ENCODE measurements at regions not wholly inside any gene's neighbourhood (a gene's known extent, or its start where the extent isn't known, plus 50 kb on each side); places are given as distances from the start of the nearest gene placed in this dataset.
"Not testable (repeated sequence)": the region's sequence is repeated elsewhere in the genome, so short reads cannot be mapped to it uniquely, and the experiment has no call there.

GRCh38 chr6:86730772-86731171 is 206.6 kb upstream of the HTR1E start:
- not testable (repeated sequence) for DNase-seq

- DNase-seq = no peak
Observed at GRCh38 chr6:86730216-86730615, 207.1 kb upstream of the HTR1E start.

GRCh38 chr6:86728976-86729375 is 208.4 kb upstream of the HTR1E start:
- DNase-seq = no peak

GRCh38 chr6:86724695-86725094 is 212.6 kb upstream of the HTR1E start:
- DNase-seq = no peak

- no peak for DNase-seq
Observed at GRCh38 chr6:86723729-86724128, 213.6 kb upstream of the HTR1E start.

- DNase-seq = no peak
Observed at GRCh38 chr6:86723151-86723550, 214.2 kb upstream of the HTR1E start.

DNA sequence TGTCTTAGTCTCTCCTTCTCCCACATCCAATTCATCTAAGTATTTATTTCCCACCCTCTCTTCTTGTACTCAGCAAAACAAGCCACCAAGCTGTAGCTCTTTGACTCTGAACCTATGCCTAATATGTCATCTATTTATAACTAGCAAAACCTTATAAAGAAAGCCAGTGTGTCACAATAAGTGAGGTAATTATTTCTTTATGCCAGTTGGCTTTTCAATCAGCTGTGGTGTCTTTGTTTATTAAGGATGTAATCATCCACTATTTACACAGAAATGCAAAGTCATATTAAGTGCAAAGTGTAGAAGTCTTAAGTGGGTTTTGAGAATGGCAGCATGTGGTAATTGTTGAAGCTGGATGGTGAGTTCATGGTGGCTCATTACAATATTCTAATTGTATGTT is 215.2 kb upstream of the HTR1E start:
- DNase-seq = no peak

DNA sequence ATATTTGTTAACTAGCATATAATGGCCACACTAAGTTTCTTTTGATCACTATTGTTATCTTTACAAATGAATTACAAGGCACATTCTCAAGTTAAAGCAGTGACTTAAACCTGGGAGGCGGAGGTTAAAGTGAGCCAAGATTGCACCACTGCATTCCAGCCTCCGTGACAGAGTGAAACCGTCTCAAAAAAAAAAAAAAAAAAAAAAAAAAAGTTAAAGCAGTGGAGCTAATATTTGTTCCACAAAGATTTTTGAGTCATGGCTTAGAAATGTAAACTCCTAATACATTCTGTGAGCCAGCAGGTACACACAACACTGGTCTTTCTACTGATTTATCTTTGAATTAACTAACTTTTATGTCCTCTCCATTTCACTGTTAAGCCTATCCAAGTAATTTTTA is 221.7 kb upstream of the HTR1E start:
- no peak for DNase-seq

- DNase-seq = no peak
Observed at GRCh38 chr6:86712039-86712438, 225.3 kb upstream of the HTR1E start.

GRCh38 chr6:86707545-86708120 is 229.7 kb upstream of the HTR1E start:
- no peak for DNase-seq

DNA sequence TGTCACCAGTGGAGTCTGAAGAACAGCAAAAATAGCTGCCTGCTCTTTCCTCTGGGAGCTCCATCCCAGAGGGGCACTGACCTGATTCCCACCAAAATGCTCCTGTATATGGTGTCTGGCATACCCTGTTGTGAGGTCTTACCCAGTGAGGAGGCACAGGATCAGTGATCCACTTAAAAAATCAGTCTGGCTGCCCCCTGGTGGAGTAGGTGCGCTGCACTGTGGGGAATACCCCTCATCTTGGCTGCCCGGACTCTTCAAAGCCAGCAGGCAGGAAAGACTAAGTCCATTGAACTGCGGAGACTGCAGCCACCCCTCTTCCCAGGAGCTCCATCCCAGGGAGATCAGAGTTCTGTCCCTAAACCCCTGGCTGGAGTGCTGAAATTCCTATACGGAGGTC is 230.9 kb upstream of the HTR1E start:
- no peak for DNase-seq

DNA sequence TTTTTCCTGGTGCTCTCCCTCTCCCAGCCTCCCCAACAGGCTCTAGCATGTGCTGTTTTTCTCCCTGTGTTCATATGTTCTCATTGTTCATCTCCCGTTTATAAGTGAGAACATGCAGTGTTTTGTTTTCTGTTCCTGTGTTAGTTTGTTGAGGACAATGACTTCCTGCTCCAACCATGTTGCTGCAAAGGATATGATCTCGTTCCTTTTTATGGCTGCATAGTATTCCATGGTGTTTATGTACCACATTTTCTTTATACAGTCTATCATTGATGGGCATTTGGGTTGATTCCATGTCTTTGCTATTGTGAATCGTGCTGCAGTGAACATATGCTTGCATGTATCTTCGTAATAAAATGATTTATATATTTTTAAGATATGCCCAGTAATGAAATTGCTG is 236.1 kb upstream of the HTR1E start:
- DNase-seq = not testable (repeated sequence)

- DNase-seq = no peak
Observed at GRCh38 chr6:86686496-86686895, 250.8 kb upstream of the HTR1E start.

DNA sequence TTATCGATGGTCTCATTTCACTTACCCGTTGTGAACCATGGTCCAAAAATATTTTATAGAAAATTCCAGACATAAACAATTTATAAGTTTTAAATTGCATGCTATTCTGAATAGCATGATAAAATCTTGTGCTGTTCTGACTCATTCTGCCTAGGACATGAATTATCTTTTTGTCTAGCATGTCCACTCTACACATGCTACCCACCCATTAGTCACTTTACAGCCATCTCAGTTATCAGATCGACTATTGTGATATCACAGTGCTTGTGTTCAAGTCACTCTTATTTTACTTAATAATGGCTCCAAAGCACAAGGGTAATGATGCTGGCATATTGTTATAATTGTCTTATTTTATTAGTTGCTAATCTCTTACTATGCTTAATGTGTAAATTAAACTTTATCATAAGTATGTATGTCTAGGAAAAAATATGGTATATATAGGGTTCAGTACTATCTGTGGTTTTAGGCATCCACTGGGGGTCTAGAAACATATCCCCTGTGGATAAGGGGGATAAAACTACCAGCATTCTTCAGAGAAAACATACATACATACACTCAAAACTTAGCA is 252.0 kb upstream of the HTR1E start:
- no peak for DNase-seq

- no peak for DNase-seq
Observed at GRCh38 chr6:86683132-86683908, 254.0 kb upstream of the HTR1E start.

DNA sequence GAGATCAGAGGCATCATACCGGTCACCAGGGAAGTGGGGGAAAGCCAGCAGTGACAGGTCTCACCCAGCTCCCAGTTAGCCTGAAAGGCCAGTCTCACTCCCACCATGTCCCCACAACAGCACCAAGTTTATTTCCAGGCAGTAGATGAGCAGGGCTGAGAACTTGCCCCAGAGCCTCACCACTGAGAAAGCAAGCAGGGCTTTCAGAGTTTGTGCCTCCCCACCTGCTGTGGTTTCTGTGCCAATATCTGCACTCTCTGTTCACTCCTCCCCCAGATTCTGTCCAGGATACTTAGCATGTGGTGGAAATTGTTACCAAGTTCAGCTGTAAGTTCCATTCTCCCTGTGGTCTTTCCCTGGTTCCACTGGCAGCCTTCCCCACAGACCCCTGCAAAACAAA is 255.0 kb upstream of the HTR1E start:
- DNase-seq = no peak

GRCh38 chr6:86681140-86681539 is 256.2 kb upstream of the HTR1E start:
- not testable (repeated sequence) for DNase-seq

DNA sequence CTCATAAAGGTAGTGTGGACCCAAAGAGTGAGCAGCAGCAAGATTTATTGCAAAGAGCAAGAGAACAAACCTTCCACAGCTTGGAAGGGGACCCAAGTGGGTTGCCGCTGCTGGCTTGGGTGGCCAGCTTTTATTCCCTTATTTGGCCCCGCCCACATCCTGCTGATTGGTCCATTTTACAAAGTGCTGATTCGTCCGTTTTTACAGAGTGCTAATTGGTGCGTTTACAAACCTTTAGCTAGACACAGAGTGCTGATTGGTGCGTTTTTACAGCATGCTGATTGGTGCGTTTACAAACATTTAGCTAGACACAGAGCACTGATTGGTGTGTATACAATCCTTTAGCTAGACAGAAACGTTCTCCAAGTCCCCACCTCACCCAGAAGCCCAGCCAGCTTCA is 265.2 kb upstream of the HTR1E start:
- not testable (repeated sequence) for DNase-seq

DNA sequence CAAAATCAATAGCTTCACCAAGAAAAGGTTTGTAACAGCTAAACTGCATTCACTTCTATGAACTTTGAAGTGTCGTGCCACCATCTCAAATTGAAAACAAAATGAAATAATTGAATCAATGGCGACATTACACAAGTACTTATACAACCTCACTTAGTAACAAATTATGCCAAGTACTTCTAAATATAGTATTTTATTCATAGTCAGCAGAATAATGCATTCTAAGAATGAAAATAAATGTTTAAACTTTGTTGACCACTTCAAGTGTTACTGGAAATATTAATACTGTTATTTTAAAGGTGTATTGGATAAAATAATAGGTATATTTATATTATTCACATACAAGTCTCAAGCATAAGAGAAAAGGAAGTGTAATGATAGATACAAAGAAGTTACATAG is 280.1 kb upstream of the HTR1E start:
- no peak for DNase-seq

- DNase-seq = no peak
Observed at GRCh38 chr6:86629123-86629522, 308.2 kb upstream of the HTR1E start.

- DNase-seq = no peak
Observed at GRCh38 chr6:86619428-86619827, 317.9 kb upstream of the HTR1E start.

- no peak for DNase-seq
Observed at GRCh38 chr6:86615299-86615698, 322.0 kb upstream of the HTR1E start.

- no peak for DNase-seq
Observed at GRCh38 chr6:86609549-86610388, 327.6 kb upstream of the HTR1E start.

DNA sequence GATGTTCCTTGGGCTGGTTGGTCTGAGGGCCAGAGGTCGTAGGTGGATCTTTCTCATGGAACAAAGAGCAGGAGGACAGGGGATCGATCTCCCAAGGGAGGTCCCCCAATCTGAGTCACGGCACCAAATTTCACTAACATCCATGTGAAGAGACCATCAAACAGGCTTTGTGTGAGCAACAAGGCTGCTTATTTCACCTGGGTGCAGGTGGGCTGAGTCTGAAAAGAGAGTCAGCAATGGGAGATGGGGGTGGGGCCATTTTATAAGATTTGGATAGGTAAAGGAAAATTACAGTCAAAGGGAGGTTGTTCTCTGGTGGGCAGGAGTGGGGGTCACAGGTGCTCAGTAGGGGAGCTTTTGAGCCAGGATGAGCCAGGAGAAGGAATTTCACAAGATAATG is 334.0 kb upstream of the HTR1E start:
- DNase-seq = not testable (repeated sequence)
